Mesenchymal stem cell (in vitro differentiated cells and primary cell): ENCODE measurements at regions not wholly inside any gene's neighbourhood (a gene's known extent, or its start where the extent isn't known, plus 50 kb on each side); places are given as distances from the start of the nearest gene placed in this dataset.

Experiments used
- DNase-seq: peaks from one replicate; pipeline ENCODE4 v3.0.0-alpha.2; 2013
- H2AFZ ChIP-seq: one replicate; pipeline ENCODE4 v1.6.1; 2013; ENCODE audit warnings: low read depth, mild to moderate bottlenecking, control low read depth, inconsistent platforms, low read length, moderate library complexity
- H2AK5ac ChIP-seq: 2 replicates; pipeline ENCODE4 v1.6.1; 2013; ENCODE audit warnings: low read length, moderate library complexity, mild to moderate bottlenecking, inconsistent platforms; ENCODE audit not compliant: severe bottlenecking
- H2BK120ac ChIP-seq: one replicate; pipeline ENCODE4 v1.6.1; 2013; ENCODE audit warnings: low read depth, mild to moderate bottlenecking, inconsistent platforms, low read length, moderate library complexity
- H2BK12ac ChIP-seq, 2 experiments: one replicate each; pipeline ENCODE4 v1.6.1; 2013; ENCODE audit warnings: inconsistent platforms in 2 of 2, low read length in 2 of 2, mild to moderate bottlenecking in 2 of 2, moderate library complexity in 2 of 2, control low read depth in 1 of 2
- H2BK15ac ChIP-seq: one replicate; pipeline ENCODE4 v1.6.1; 2013; ENCODE audit warnings: mild to moderate bottlenecking, low read depth, inconsistent platforms; ENCODE audit not compliant: poor library complexity, severe bottlenecking
- H2BK5ac ChIP-seq: 2 replicates; pipeline ENCODE4 v1.6.1; 2013; ENCODE audit warnings: low read depth, mild to moderate bottlenecking, low read length, control low read depth, inconsistent platforms; ENCODE audit not compliant: poor library complexity, severe bottlenecking
- H3K14ac ChIP-seq, 2 experiments: one replicate each; pipeline ENCODE4 v1.6.1; 2013; ENCODE audit warnings: inconsistent platforms in 2 of 2, low read length in 2 of 2, control low read depth in 1 of 2, mild to moderate bottlenecking in 1 of 2, moderate library complexity in 1 of 2
- H3K18ac ChIP-seq, 2 experiments: one replicate each; pipeline ENCODE4 v1.6.1; 2013; ENCODE audit warnings: inconsistent platforms in 2 of 2, low read length in 2 of 2, control low read depth in 1 of 2, low read depth in 1 of 2, mild to moderate bottlenecking in 1 of 2
- H3K23ac ChIP-seq, 2 experiments: one replicate each; pipeline ENCODE4 v1.6.1; 2013; ENCODE audit warnings: inconsistent platforms in 2 of 2, low read length in 2 of 2, mild to moderate bottlenecking in 2 of 2, moderate library complexity in 2 of 2, control low read depth in 1 of 2
- H3K27ac ChIP-seq: 2 replicates; pipeline ENCODE4 v1.5.1; 2013; ENCODE audit warnings: mild to moderate bottlenecking, moderate library complexity, low read length, control low read depth, inconsistent platforms; ENCODE audit not compliant: poor library complexity, severe bottlenecking
- H3K27me3 ChIP-seq, 2 experiments: 2 replicates each; pipeline versions ENCODE4 v1.6.1 to v1.7.0; 2013; ENCODE audit warnings: low read length in 2 of 2, mild to moderate bottlenecking in 2 of 2, moderate library complexity in 2 of 2, control low read depth in 1 of 2, inconsistent platforms in 1 of 2; ENCODE audit not compliant: control insufficient read depth in 1 of 2, insufficient read depth in 1 of 2
- H3K36me3 ChIP-seq, 2 experiments: 2 replicates each; pipeline versions ENCODE4 v1.6.1 to v1.7.0; 2013; ENCODE audit warnings: low read length in 2 of 2, control low read depth in 1 of 2, inconsistent platforms in 1 of 2, low read depth in 1 of 2, mild to moderate bottlenecking in 1 of 2; ENCODE audit not compliant: insufficient read depth in 2 of 2, control insufficient read depth in 1 of 2
- H3K4ac ChIP-seq, 2 experiments: one replicate each; pipeline ENCODE4 v1.6.1; 2013; ENCODE audit warnings: inconsistent platforms in 2 of 2, low read length in 2 of 2, mild to moderate bottlenecking in 2 of 2, moderate library complexity in 2 of 2, control low read depth in 1 of 2, low read depth in 1 of 2
- H3K4me1 ChIP-seq: 2 replicates; pipeline ENCODE4 v1.6.1; 2013; ENCODE audit warnings: low read depth, low read length, control low read depth; ENCODE audit not compliant: control insufficient read depth, insufficient read depth
- H3K4me2 ChIP-seq: 2 replicates; pipeline ENCODE4 v1.6.1; 2013; ENCODE audit warnings: low read length, mild to moderate bottlenecking, inconsistent platforms; ENCODE audit not compliant: poor library complexity, severe bottlenecking
- H3K4me3 ChIP-seq, 2 experiments: 2 replicates each; pipeline versions ENCODE4 v1.5.1 to v1.7.0; 2013; ENCODE audit warnings: low read length in 2 of 2, mild to moderate bottlenecking in 2 of 2, control low read depth in 1 of 2, low read depth in 1 of 2; ENCODE audit not compliant: insufficient read depth in 1 of 2
- H3K79me1 ChIP-seq: replicated peaks from 2 replicates; pipeline ENCODE4 v1.6.1; 2013; ENCODE audit warnings: mild to moderate bottlenecking, control low read depth, low read length, inconsistent platforms; ENCODE audit not compliant: poor library complexity, severe bottlenecking
- H3K9ac ChIP-seq: 2 replicates; pipeline ENCODE4 v1.7.0; 2013; ENCODE audit warnings: mild to moderate bottlenecking, low read length, moderate library complexity
- H3K9me3 ChIP-seq: 2 replicates; pipeline ENCODE4 v1.7.0; 2013; ENCODE audit warnings: mild to moderate bottlenecking, low read length; ENCODE audit not compliant: control insufficient read depth
- H4K8ac ChIP-seq: one replicate; pipeline ENCODE4 v1.6.1; 2013; ENCODE audit warnings: inconsistent platforms, mild to moderate bottlenecking, low read length, moderate library complexity
- H4K91ac ChIP-seq: one replicate; pipeline ENCODE4 v1.6.1; 2013; ENCODE audit warnings: mild to moderate bottlenecking, low read length, inconsistent platforms
- WGBS: methylation state at CpG from one replicate; pipeline ENCODE4 v1.1.7; 2013; ENCODE audit warnings: mixed read lengths; 5-methylcytosine and 5-hydroxymethylcytosine counted together

- no peak overlapping the region for H4K8ac ChIP-seq
- DNase-seq: no peak
- H3K14ac ChIP-seq: no peak overlapping the region
- no peak overlapping the region for H3K27ac ChIP-seq
- H2BK120ac ChIP-seq: no peak overlapping the region
- no peak overlapping the region for H3K4ac ChIP-seq
- H3K4me3 ChIP-seq: no peak overlapping the region
- no peak overlapping the region for H3K4me2 ChIP-seq
- no peak overlapping the region for H3K23ac ChIP-seq
- H3K4me1 ChIP-seq: no peaks in the 10 kb centered on the region
- H3K18ac ChIP-seq: no peak overlapping the region
- H3K79me1 ChIP-seq: no peaks in the 10 kb centered on the region
- H2AK5ac ChIP-seq: no peak overlapping the region
- no peak overlapping the region for H4K91ac ChIP-seq
- H3K27me3 ChIP-seq: no peaks in the 10 kb centered on the region
- no peak overlapping the region for H3K9ac ChIP-seq
- no peak overlapping the region for H2BK15ac ChIP-seq
- no peak overlapping the region for H2AFZ ChIP-seq
- no peak overlapping the region for H2BK12ac ChIP-seq
- no peaks in the 10 kb centered on the region for H3K9me3 ChIP-seq
- no peak overlapping the region for H2BK5ac ChIP-seq
- no peaks in the 10 kb centered on the region for H3K36me3 ChIP-seq
- 70% methylated on average over 2 of the region's 2 CpGs for WGBS
These were observed 64.4 kb upstream of the PLPP4 start for GRCh38 chr10:120392671-120393079.

- H2BK5ac ChIP-seq: no peak overlapping the region
- no peak overlapping the region for H3K14ac ChIP-seq
- H3K36me3 ChIP-seq: no peaks in the 10 kb centered on the region
- no peak overlapping the region for H3K4ac ChIP-seq
- no peaks in the 10 kb centered on the region for H3K9me3 ChIP-seq
- no peak overlapping the region for H3K18ac ChIP-seq
- H3K27ac ChIP-seq: no peak overlapping the region
- no peak overlapping the region for H4K91ac ChIP-seq
- no peak overlapping the region for H2BK15ac ChIP-seq
- no peak overlapping the region for H3K23ac ChIP-seq
- H4K8ac ChIP-seq: no peak overlapping the region
- H3K4me3 ChIP-seq: no peak overlapping the region
- no CpG with 5 or more reads among the region's 1 CpG for WGBS
- H3K9ac ChIP-seq: no peak overlapping the region
- DNase-seq: peak; percentile 22
- no peak overlapping the region for H2AK5ac ChIP-seq
- no peak overlapping the region for H3K4me2 ChIP-seq
- H3K27me3 ChIP-seq: no peaks in the 10 kb centered on the region
- H3K79me1 ChIP-seq: no peaks in the 10 kb centered on the region
- no peak overlapping the region for H2BK12ac ChIP-seq
- H2BK120ac ChIP-seq: no peak overlapping the region
- H3K4me1 ChIP-seq: no peaks in the 10 kb centered on the region
- no peak overlapping the region for H2AFZ ChIP-seq
These were observed 62.6 kb upstream of the PLPP4 start for GRCh38 chr10:120394446-120394845.

GRCh38 chr10:120396228-120396627 is 60.8 kb upstream of the PLPP4 start:
- no peak overlapping the region for H4K91ac ChIP-seq
- H2BK120ac ChIP-seq: no peak overlapping the region
- H3K4me1 ChIP-seq: no peaks in the 10 kb centered on the region
- no peaks in the 10 kb centered on the region for H3K9me3 ChIP-seq
- H3K4me3 ChIP-seq: no peak overlapping the region
- no peaks in the 10 kb centered on the region for H3K79me1 ChIP-seq
- no peak overlapping the region for H3K4ac ChIP-seq
- no peak overlapping the region for H3K27ac ChIP-seq
- no peak overlapping the region for H2BK15ac ChIP-seq
- H3K23ac ChIP-seq: no peak overlapping the region
- H2AK5ac ChIP-seq: no peak overlapping the region
- H3K9ac ChIP-seq: no peak overlapping the region
- H3K27me3 ChIP-seq: no peaks in the 10 kb centered on the region
- DNase-seq: no peak
- 68% methylated on average over 6 of the region's 6 CpGs for WGBS
- no peak overlapping the region for H3K18ac ChIP-seq
- H2BK12ac ChIP-seq: no peak overlapping the region
- H2AFZ ChIP-seq: no peak overlapping the region
- no peak overlapping the region for H3K14ac ChIP-seq
- no peaks in the 10 kb centered on the region for H3K36me3 ChIP-seq
- no peak overlapping the region for H3K4me2 ChIP-seq
- H4K8ac ChIP-seq: no peak overlapping the region
- no peak overlapping the region for H2BK5ac ChIP-seq

- DNase-seq: no peak
- Histone ChIP-seq H3K36me3 (no peaks in the 10 kb centered on the region), H3K4me2 (no peak overlapping the region), H3K79me1 (no peaks in the 10 kb centered on the region), H3K4me3 (no peak overlapping the region), H3K9ac (no peak overlapping the region), H2BK5ac (no peak overlapping the region), H2AK5ac (no peak overlapping the region), H4K91ac (no peak overlapping the region), H2BK120ac (no peak overlapping the region), H3K18ac (no peak overlapping the region), H4K8ac (no peak overlapping the region), H2BK12ac (no peak overlapping the region), H2BK15ac (no peak overlapping the region), H3K4me1 (no peaks in the 10 kb centered on the region), H3K9me3 (no peaks in the 10 kb centered on the region), H3K14ac (no peak overlapping the region), H3K23ac (no peak overlapping the region), H3K4ac (no peak overlapping the region), H3K27me3 (no peaks in the 10 kb centered on the region), H3K27ac (no peak overlapping the region), H2AFZ (no peak overlapping the region)
- 66% methylated on average over 4 of the region's 4 CpGs for WGBS
These were observed 58.8 kb upstream of the PLPP4 start for GRCh38 chr10:120398180-120398579.
